CD4-positive, alpha-beta T cell (primary cell): ENCODE measurements at regions not wholly inside any gene's neighbourhood (a gene's known extent, or its start where the extent isn't known, plus 50 kb on each side); places are given as distances from the start of the nearest gene placed in this dataset.
"Not testable (repeated sequence)": the region's sequence is repeated elsewhere in the genome, so short reads cannot be mapped to it uniquely, and the experiment has no call there.

Experiments used
- ATAC-seq: fragments of 200-7000 bp; cut with Tn5 transposase; one replicate; pipeline ENCODE4 v1.10.0; 2022; ENCODE audit warnings: mild to moderate bottlenecking; ENCODE audit not compliant: poor library complexity
- CTCF ChIA-PET: fragments of 350-600 bp; sonication (Branson Sonifier 250); formaldehyde crosslinking; loops from one replicate; lab custom pipeline; 2021; ENCODE audit warnings: antibody characterized with exemption, inconsistent platforms; lab: Charles Lee
- POLR2A ChIA-PET: fragments of 350-600 bp; sonication (Branson Sonifier 250); formaldehyde crosslinking; loops from one replicate; lab custom pipeline; 2021; ENCODE audit warnings: antibody characterized with exemption, inconsistent platforms; lab: Charles Lee
- DNase-seq, 14 experiments: peaks; one replicate each; pipeline ENCODE4 v3.0.0-alpha.2; 2013 to 2020; ENCODE audit warnings: mixed read lengths in 2 of 14
- H3K27ac ChIP-seq, 2 donors: one replicate each; pipeline versions ENCODE4 v1.5.1 to v1.7.0; 2013; ENCODE audit warnings: low read length in 2 of 2, low read depth in 1 of 2, mild to moderate bottlenecking in 1 of 2
- H3K27me3 ChIP-seq, 2 experiments: 1 replicate in 1 of 2; 2 replicates in 1 of 2; pipeline versions ENCODE4 v1.6.1 to v1.7.0; 2013; ENCODE audit warnings: low read length in 2 of 2, control low read depth in 1 of 2, mild to moderate bottlenecking in 1 of 2, moderate library complexity in 1 of 2; ENCODE audit not compliant: insufficient read depth in 2 of 2, control insufficient read depth in 1 of 2
- H3K36me3 ChIP-seq: one replicate; pipeline ENCODE4 v1.6.1; 2013; ENCODE audit warnings: low read length, control low read depth; ENCODE audit not compliant: insufficient read depth
- H3K4me1 ChIP-seq: one replicate; pipeline ENCODE4 v1.6.1; 2013; ENCODE audit warnings: low read length, control low read depth; ENCODE audit not compliant: insufficient read depth
- H3K4me3 ChIP-seq: one replicate; pipeline ENCODE4 v1.5.1; 2013; ENCODE audit warnings: mild to moderate bottlenecking, low read length, moderate library complexity
- H3K9me3 ChIP-seq, 2 experiments: 1 replicate in 1 of 2; 2 replicates in 1 of 2; pipeline versions ENCODE4 v1.6.1 to v1.7.0; 2013; ENCODE audit warnings: low read length in 2 of 2, mild to moderate bottlenecking in 2 of 2, control low read depth in 1 of 2, moderate library complexity in 1 of 2; ENCODE audit not compliant: control insufficient read depth in 1 of 2, insufficient read depth in 1 of 2
- H3K27ac Mint-ChIP-seq: one replicate; pipeline ENCODE4 v1.8.0; 2020; ENCODE audit warnings: mixed read lengths
- H3K27me3 Mint-ChIP-seq: one replicate; pipeline ENCODE4 v1.8.0; 2021; ENCODE audit warnings: mixed read lengths
- H3K36me3 Mint-ChIP-seq: one replicate; pipeline ENCODE4 v1.8.0; 2021; ENCODE audit warnings: low read depth, mixed read lengths
- H3K4me1 Mint-ChIP-seq: one replicate; pipeline ENCODE4 v1.8.0; 2021; ENCODE audit warnings: low read depth, mixed read lengths
- H3K4me3 Mint-ChIP-seq: one replicate; pipeline ENCODE4 v1.8.0; 2020; ENCODE audit warnings: mild to moderate bottlenecking, mixed read lengths
- H3K9me3 Mint-ChIP-seq: one replicate; pipeline ENCODE4 v1.8.0; 2020; ENCODE audit warnings: mixed read lengths
- intact Hi-C, 2 experiments: fragments of 100-400 bp; cut with DNase I in 1 of 2; cut with micrococcal nuclease in 1 of 2; formaldehyde crosslinking; loops; one replicate each; pipeline versions ENCODE4 v1.15.1 to v1.9.0; 2023 to 2025; cut with DNase I, micrococcal nuclease
- TF ChIP-seq, protein P1 (sequence below): fragments of 200-600 bp; IDR thresholded peaks from one replicate; pipeline ENCODE4 v1.8.0; 2022; ENCODE audit warnings: antibody characterized with exemption, mild to moderate bottlenecking

DNA sequence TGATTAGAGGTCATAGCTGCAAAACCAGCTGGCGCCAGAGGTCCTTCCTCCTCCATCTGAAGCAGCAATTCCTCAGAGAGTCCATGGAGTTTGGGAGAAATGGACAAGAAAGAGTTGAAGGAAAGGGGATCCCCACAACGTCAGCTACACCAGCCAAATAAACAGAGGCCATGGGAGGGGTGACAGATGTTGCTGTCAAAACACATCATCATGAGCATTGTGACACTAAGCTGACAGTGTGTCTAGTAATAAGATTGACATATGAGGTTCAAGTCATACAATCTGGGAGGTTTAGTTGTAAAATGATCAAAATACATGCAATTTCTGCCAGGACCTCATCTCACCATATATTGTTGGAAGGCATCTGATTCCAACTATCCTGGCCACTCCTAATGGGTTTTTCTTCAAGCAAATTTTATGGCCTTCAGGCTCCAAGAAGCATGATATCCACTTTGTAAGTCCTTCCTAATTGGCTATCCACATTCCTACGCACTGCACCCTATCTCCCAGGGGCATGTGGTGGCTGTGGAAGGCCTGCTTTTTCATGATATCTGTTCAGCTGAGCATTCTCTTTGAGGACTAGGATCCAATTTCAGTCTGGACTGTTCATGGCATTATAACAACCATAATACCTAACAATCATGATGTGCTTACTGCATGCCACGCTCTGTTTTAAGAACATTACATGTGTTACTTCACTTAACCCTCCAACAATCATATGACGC lies 335.0 kb upstream of the ID2 start:
- intact Hi-C loops = no loop called here
- no peaks in the 10 kb centered on the region for H3K9me3 ChIP-seq
- TF ChIP-seq, protein P1, sequence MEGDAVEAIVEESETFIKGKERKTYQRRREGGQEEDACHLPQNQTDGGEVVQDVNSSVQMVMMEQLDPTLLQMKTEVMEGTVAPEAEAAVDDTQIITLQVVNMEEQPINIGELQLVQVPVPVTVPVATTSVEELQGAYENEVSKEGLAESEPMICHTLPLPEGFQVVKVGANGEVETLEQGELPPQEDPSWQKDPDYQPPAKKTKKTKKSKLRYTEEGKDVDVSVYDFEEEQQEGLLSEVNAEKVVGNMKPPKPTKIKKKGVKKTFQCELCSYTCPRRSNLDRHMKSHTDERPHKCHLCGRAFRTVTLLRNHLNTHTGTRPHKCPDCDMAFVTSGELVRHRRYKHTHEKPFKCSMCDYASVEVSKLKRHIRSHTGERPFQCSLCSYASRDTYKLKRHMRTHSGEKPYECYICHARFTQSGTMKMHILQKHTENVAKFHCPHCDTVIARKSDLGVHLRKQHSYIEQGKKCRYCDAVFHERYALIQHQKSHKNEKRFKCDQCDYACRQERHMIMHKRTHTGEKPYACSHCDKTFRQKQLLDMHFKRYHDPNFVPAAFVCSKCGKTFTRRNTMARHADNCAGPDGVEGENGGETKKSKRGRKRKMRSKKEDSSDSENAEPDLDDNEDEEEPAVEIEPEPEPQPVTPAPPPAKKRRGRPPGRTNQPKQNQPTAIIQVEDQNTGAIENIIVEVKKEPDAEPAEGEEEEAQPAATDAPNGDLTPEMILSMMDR = no peak
- peaks cover 10% of the 10 kb centered on the region for H3K4me1 ChIP-seq
- H3K27ac ChIP-seq = no peak overlapping the region
- ChIA-PET CTCF (no interaction called here), POLR2A (no interaction called here)
- Mint-ChIP-seq H3K9me3 (no peaks in the 10 kb centered on the region), H3K4me1 (no peaks in the 10 kb centered on the region), H3K27ac (no peak overlapping the region), H3K36me3 (no peaks in the 10 kb centered on the region), H3K4me3 (no peak overlapping the region), H3K27me3 (no peaks in the 10 kb centered on the region)
- DNase-seq (peak in 1 of 14 experiments; percentile 29), ATAC-seq (no peak)
- no peaks in the 10 kb centered on the region for H3K27me3 ChIP-seq
- H3K36me3 ChIP-seq = no peaks in the 10 kb centered on the region
- no peak overlapping the region for H3K4me3 ChIP-seq

DNA sequence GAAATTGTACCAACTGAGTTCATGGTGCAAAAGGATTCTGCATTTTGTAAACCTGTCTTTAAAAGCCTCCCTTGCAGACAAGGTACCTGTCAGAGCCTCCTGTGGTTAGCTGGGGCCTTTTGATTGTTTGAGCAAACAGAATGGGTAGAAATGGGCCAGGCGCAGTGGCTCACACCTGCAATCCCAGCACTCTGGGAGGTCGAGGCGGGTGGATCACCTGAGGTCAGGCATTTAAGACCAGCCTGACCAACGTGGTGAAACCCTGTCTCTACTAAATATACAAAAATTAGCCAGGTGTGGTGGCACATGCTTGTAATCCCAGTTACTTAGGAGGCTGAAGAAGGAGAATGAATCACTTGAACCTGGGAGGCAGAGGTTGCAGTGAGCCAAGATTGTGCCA lies 332.9 kb upstream of the ID2 start:
- ATAC-seq, H3K4me3 Mint-ChIP-seq, H3K4me1 ChIP-seq, H3K4me1 Mint-ChIP-seq, H3K9me3 ChIP-seq, H3K27me3 ChIP-seq, DNase-seq, H3K27me3 Mint-ChIP-seq, H3K36me3 Mint-ChIP-seq, intact Hi-C loops, H3K4me3 ChIP-seq, CTCF ChIA-PET, H3K27ac ChIP-seq, H3K36me3 ChIP-seq, H3K9me3 Mint-ChIP-seq, POLR2A ChIA-PET, H3K27ac Mint-ChIP-seq: not testable (repeated sequence)

DNA sequence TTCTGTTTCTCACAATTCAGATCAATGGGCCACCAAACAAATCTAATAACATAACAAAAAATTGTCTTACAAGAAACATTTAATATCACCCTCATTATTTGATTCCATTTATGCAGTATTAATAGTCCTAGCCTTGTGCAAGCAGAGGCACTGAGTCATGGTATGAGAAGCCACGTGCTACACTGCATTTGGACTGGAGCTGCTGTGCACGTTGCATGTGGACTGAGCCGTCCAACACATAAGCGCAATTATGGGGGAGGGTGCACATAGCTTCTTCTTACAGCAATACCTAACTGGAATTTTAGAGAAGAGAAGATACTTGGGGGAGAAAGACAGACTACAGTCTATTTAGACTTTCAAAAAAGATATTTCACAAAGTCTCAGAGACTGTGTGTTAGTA lies 329.6 kb upstream of the ID2 start:
- TF ChIP-seq, protein P1 = no peak
- no peak overlapping the region for H3K4me3 ChIP-seq
- POLR2A ChIA-PET = no interaction called here
- no peaks in the 10 kb centered on the region for H3K36me3 ChIP-seq
- DNase-seq = peak in 1 of 14 experiments; percentile 30
- Mint-ChIP-seq H3K4me3 (no peak overlapping the region), H3K4me1 (no peaks in the 10 kb centered on the region), H3K27ac (no peak overlapping the region), H3K9me3 (no peaks in the 10 kb centered on the region), H3K36me3 (no peaks in the 10 kb centered on the region), H3K27me3 (no peaks in the 10 kb centered on the region)
- no peaks in the 10 kb centered on the region for H3K27me3 ChIP-seq
- H3K27ac ChIP-seq = no peak overlapping the region
- no peak for ATAC-seq
- CTCF ChIA-PET = no interaction called here
- intact Hi-C loops = no loop called here
- H3K4me1 ChIP-seq = no peaks in the 10 kb centered on the region
- peaks cover 0 to 4% of the 10 kb centered on the region in 2 experiments for H3K9me3 ChIP-seq

DNA sequence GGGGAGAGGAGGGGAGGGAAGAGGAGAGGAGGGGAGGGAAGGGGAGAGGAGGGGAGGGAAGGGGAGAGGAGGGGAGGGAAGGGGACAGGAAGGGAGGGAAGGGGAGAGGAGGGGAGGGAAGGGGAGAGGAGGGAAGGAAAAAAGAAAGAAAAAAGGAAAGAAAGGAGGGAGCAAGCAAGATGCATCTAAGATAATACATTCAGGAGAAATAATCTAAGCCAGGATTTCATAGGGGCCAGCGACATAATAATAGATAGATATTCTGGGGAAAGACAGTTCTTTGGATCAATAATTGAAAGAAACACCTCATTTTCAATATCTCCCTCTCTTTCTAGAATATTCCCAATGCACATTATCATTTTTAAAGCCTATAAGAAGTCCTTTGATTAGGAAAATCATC lies 328.9 kb upstream of the ID2 start:
- Mint-ChIP-seq H3K4me3 (no peak overlapping the region), H3K4me1 (no peaks in the 10 kb centered on the region), H3K36me3 (no peaks in the 10 kb centered on the region), H3K9me3 (no peaks in the 10 kb centered on the region), H3K27ac (no peak overlapping the region), H3K27me3 (no peaks in the 10 kb centered on the region)
- no peaks in the 10 kb centered on the region for H3K27me3 ChIP-seq
- DNase-seq (no peak), ATAC-seq (no peak)
- no peak overlapping the region for H3K27ac ChIP-seq
- peaks cover 0 to 4% of the 10 kb centered on the region in 2 experiments for H3K9me3 ChIP-seq
- ChIA-PET POLR2A (no interaction called here), CTCF (no interaction called here)
- H3K4me1 ChIP-seq = peaks cover 4% of the 10 kb centered on the region
- TF ChIP-seq, protein P1 = no peak
- H3K36me3 ChIP-seq = no peaks in the 10 kb centered on the region
- intact Hi-C loops = no loop called here
- no peak overlapping the region for H3K4me3 ChIP-seq
